OCI-LY7 (cell line): ENCODE measurements at regions not wholly inside any gene's neighbourhood (a gene's known extent, or its start where the extent isn't known, plus 50 kb on each side); places are given as distances from the start of the nearest gene placed in this dataset.

ENCODE experiments used
- CTCF ChIP-seq: fragments of 200-600 bp; sonication (generic); conservative IDR thresholded peaks from 2 replicates; pipeline ENCODE4 v1.5.1; 2014; ENCODE audit warnings: mild to moderate bottlenecking, antibody characterized with exemption, low read length, moderate library complexity, mixed read lengths
- EZH2phosphoT487 ChIP-seq: fragments of 200-600 bp; sonication (generic); IDR thresholded peaks from 2 replicates; pipeline ENCODE4 v1.6.1; 2018; ENCODE audit warnings: low read depth, borderline replicate concordance, mild to moderate bottlenecking, mixed run types, antibody characterized with exemption, low read length, moderate library complexity, mixed read lengths

GRCh38 chr2:220334871-220335590 lies 707.6 kb downstream of the SLC4A3 start:
- TF ChIP-seq CTCF: no peak
- no peak for TF ChIP-seq EZH2phosphoT487
